ENCODE measurements at regions not wholly inside any gene's neighbourhood (a gene's known extent, or its start where the extent isn't known, plus 50 kb on each side); places are given as distances from the start of the nearest gene placed in this dataset.

GRCh38 chr12:116659771-116660481 lies 77.9 kb downstream of the SPRING1 start:
- Histone ChIP-seq H3K4me3 (no peak overlapping the region), H3K4me1 (peaks cover 0 to 18% (median 6%) of the 10 kb centered on the region in 4 donors), H3K36me3 (no peaks in the 10 kb centered on the region), H3K27me3 (no peaks in the 10 kb centered on the region), H3K27ac (no peak overlapping the region), H3K9me3 (no peaks in the 10 kb centered on the region)
- no peak for DNase-seq (ENCODE audit: low spot score in 2 of 2)
- TF ChIP-seq CTCF (IDR thresholded peaks at IDR 0.05) (no peak), POLR2A (IDR thresholded peaks at IDR 0.05) (no peak), EP300 (IDR thresholded peaks at IDR 0.05) (no peak)
- 81 to 91% methylated on average over 13 of the region's 13 CpGs for WGBS, 2 donors

GRCh38 chr12:116657921-116658495 lies 79.9 kb downstream of the SPRING1 start:
- peaks cover 0 to 18% (median 6%) of the 10 kb centered on the region in 4 donors for H3K4me1 ChIP-seq
- H3K27me3 ChIP-seq = no peaks in the 10 kb centered on the region
- WGBS, 2 donors = 34 to 42% methylated on average over 11 of the region's 11 CpGs
- no peaks in the 10 kb centered on the region for H3K9me3 ChIP-seq
- no peak for TF ChIP-seq CTCF (IDR thresholded peaks at IDR 0.05)
- no peak for TF ChIP-seq EP300 (IDR thresholded peaks at IDR 0.05)
- TF ChIP-seq POLR2A (IDR thresholded peaks at IDR 0.05) = no peak
- no peaks in the 10 kb centered on the region for H3K36me3 ChIP-seq
- H3K27ac ChIP-seq = peak overlapping the region in 1 of 4 donors; percentile 61
- DNase-seq (ENCODE audit: low spot score in 2 of 2) = no peak
- H3K4me3 ChIP-seq = peak overlapping the region in 2 of 4 donors; percentile 9 to 28

GRCh38 chr12:116656306-116656705 lies 81.6 kb downstream of the SPRING1 start:
- peaks cover 0 to 18% (median 6%) of the 10 kb centered on the region in 4 donors for H3K4me1 ChIP-seq
- TF ChIP-seq CTCF (IDR thresholded peaks at IDR 0.05) (no peak), POLR2A (IDR thresholded peaks at IDR 0.05) (no peak), EP300 (IDR thresholded peaks at IDR 0.05) (no peak)
- 80 to 81% methylated on average over 5 of the region's 5 CpGs for WGBS, 2 donors
- H3K4me3 ChIP-seq = no peak overlapping the region
- no peaks in the 10 kb centered on the region for H3K27me3 ChIP-seq
- H3K36me3 ChIP-seq = no peaks in the 10 kb centered on the region
- DNase-seq (ENCODE audit: low spot score in 2 of 2) = no peak
- no peak overlapping the region for H3K27ac ChIP-seq
- no peaks in the 10 kb centered on the region for H3K9me3 ChIP-seq

DNA sequence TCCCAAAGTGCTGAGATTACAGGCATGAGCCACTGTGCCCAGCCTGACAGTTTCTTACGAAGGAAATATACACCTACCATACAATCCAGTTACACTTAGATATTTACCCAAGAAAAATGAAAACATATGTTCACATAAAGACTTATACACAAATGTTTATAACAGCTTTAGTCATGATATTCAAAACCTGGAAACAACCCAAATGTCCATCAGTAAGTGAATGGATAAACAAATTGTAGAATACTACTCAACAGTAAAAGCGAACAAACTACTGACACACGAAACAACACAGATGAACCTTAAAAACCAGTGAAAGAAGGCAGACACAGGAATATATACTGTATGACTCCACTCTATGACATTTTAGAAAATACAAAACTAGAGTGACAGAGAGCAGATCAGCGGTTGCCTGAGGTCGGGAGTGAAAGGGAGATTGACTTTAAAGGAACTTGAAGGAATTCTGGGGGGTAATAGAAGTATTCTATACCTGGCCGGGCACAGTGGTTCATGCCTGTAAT lies 83.6 kb downstream of the SPRING1 start:
- Histone ChIP-seq H3K4me3 (no peak overlapping the region), H3K36me3 (no peaks in the 10 kb centered on the region), H3K4me1 (peaks cover 0 to 13% (median 6%) of the 10 kb centered on the region in 4 donors), H3K27ac (no peak overlapping the region), H3K9me3 (no peaks in the 10 kb centered on the region), H3K27me3 (no peaks in the 10 kb centered on the region)
- DNase-seq (ENCODE audit: low spot score in 2 of 2) = no peak
- 92 to 94% methylated on average over 6 of the region's 6 CpGs for WGBS, 2 donors
- TF ChIP-seq CTCF (IDR thresholded peaks at IDR 0.05) = no peak
- TF ChIP-seq POLR2A (IDR thresholded peaks at IDR 0.05) = no peak

DNA sequence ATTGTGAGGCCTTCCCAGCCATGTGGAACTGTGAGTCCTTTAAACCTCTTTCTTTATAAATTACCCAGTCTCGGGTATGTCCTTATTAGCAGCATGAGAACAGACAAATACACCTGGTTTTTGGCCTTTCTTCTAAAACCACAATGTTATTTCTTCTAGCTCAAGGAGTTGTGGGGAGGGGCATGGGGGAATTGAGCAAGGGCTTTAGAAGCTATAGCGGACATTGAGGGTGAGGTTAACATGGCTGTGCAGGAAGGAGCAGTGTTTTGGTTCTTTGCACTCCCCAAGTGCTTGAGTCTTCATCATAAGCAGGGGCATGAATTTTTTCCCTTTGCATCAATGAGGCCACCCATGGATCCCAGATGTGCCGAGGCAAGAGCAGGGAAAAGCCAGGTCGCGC lies 86.8 kb downstream of the SPRING1 start:
- no peak for DNase-seq (ENCODE audit: low spot score in 2 of 2)
- no peaks in the 10 kb centered on the region for H3K27me3 ChIP-seq
- no peaks in the 10 kb centered on the region for H3K4me1 ChIP-seq
- H3K27ac ChIP-seq = no peak overlapping the region
- TF ChIP-seq POLR2A (IDR thresholded peaks at IDR 0.05) = no peak
- H3K9me3 ChIP-seq = no peaks in the 10 kb centered on the region
- H3K4me3 ChIP-seq = no peak overlapping the region
- H3K36me3 ChIP-seq = no peaks in the 10 kb centered on the region
- 89% methylated on average over 5 of the region's 5 CpGs for WGBS, 2 donors

Measured in tibial nerve (tissue), 4 donors.